Liver (tissue), 3 donors: ENCODE measurements at regions not wholly inside any gene's neighbourhood (a gene's known extent, or its start where the extent isn't known, plus 50 kb on each side); places are given as distances from the start of the nearest gene placed in this dataset.

Experiments
- ATF3 ChIP-seq: IDR thresholded peaks from 2 replicates; pipeline ENCODE4 v1.6.1; 2016; ENCODE audit warnings: antibody characterized with exemption
- CTCF ChIP-seq: fragments of 150-350 bp; IDR thresholded peaks from 2 replicates; pipeline ENCODE4 v1.5.1; 2017; ENCODE audit warnings: improper control_type of control experiment, low read depth, low read length; ENCODE audit not compliant: missing input control
- FOXA1 ChIP-seq: IDR thresholded peaks from 2 replicates; pipeline ENCODE4 v1.6.1; 2016; ENCODE audit warnings: antibody characterized with exemption
- GABPA ChIP-seq, 2 donors: IDR thresholded peaks in 1 of 2; conservative IDR thresholded peaks in 1 of 2; 2 replicates each; pipeline ENCODE4 v1.6.1; 2016; ENCODE audit warnings: antibody characterized with exemption in 2 of 2, mild to moderate bottlenecking in 1 of 2, moderate library complexity in 1 of 2
- JUND ChIP-seq, 2 donors: IDR thresholded peaks; 2 replicates each; pipeline ENCODE4 v1.6.1; 2016; ENCODE audit warnings: antibody characterized with exemption in 2 of 2
- MAX ChIP-seq: IDR thresholded peaks from 2 replicates; pipeline ENCODE4 v1.6.1; 2016; ENCODE audit warnings: antibody characterized with exemption
- RAD21 ChIP-seq, 2 donors: IDR thresholded peaks; 2 replicates each; pipeline ENCODE4 v1.6.1; 2016; ENCODE audit warnings: antibody characterized with exemption in 2 of 2, mild to moderate bottlenecking in 2 of 2
- REST ChIP-seq: IDR thresholded peaks from 2 replicates; pipeline ENCODE4 v1.6.1; 2016; ENCODE audit warnings: antibody characterized with exemption, mild to moderate bottlenecking
- SP1 ChIP-seq: IDR thresholded peaks from 2 replicates; pipeline ENCODE4 v1.6.1; 2018; ENCODE audit warnings: antibody characterized with exemption, mild to moderate bottlenecking
- TAF1 ChIP-seq: conservative IDR thresholded peaks from 2 replicates; pipeline ENCODE4 v1.6.1; 2016; ENCODE audit warnings: antibody characterized with exemption, mild to moderate bottlenecking
- donor health status: healthy.
- donor health status: healthy.

- TF ChIP-seq REST (no peak), CTCF (no peak), MAX (no peak), GABPA (IDR thresholded peaks at IDR 0.05 in 1 of 2, conservative IDR thresholded peaks at IDR 0.05 in 1 of 2) (no peak), RAD21 (IDR thresholded peaks at IDR 0.05) (no peak), ATF3 (no peak), SP1 (no peak), JUND (IDR thresholded peaks at IDR 0.05) (no peak), FOXA1 (no peak), TAF1 (no peak)
These were observed 737.3 kb downstream of the MTRR start for GRCh38 chr5:8606231-8606630.
